GM19025 (cell line): ENCODE measurements at regions not wholly inside any gene's neighbourhood (a gene's known extent, or its start where the extent isn't known, plus 50 kb on each side); places are given as distances from the start of the nearest gene placed in this dataset.
"Not testable (repeated sequence)": the region's sequence is repeated elsewhere in the genome, so short reads cannot be mapped to it uniquely, and the experiment has no call there.

Experiments
- ATAC-seq: cut with Tn5 transposase; IDR thresholded peaks from one replicate; pipeline ENCODE4 v1.9.1; 2021; ENCODE audit warnings: mild to moderate bottlenecking, low read depth, moderate library complexity; ENCODE audit not compliant: unreplicated experiment

DNA sequence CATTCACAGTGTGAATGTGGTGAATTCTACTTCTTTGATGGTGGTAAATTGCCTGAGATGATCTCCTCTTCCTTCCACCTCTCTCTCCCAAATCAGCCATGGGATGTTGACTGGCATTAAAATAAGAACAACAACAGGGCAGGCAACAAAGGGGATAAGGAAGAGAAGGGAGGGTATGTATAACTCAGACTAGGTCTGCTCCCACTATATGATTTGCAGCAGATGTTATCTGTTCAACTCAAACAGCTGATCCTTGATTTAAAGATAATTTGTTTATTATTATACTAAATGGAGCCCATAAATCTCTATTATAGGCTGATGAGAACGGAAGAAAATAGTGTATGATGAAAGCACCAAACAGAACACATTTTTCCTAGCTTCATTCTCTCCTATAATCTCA is 262.0 kb downstream of the BTBD3 start:
- no peak for ATAC-seq

DNA sequence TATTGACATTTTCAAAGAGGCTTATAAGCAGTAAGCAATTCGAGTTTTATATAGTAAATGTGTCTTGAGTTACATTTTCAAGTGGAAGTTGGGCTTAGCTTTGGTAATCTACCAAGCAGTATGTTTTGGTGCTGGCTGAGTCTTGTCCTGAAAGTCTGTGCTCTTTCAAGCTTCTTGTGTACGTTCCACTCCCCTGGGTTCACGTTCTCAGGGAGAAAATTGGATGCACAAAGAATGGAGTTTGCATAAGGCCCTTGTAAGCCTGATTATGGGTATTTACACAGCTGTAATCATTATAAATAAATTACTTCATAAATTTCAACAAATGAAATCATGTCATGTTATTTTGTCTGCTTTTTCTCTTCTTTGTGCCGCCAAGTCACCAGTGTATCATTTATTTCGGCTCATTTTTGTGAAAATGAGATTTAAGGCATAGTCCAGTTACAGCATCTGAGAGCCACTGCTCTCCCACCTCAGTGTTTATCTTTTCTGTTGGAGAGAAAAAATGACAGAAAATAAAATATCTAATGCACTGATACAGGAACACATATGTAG is 262.5 kb downstream of the BTBD3 start:
- ATAC-seq, result no peak

DNA sequence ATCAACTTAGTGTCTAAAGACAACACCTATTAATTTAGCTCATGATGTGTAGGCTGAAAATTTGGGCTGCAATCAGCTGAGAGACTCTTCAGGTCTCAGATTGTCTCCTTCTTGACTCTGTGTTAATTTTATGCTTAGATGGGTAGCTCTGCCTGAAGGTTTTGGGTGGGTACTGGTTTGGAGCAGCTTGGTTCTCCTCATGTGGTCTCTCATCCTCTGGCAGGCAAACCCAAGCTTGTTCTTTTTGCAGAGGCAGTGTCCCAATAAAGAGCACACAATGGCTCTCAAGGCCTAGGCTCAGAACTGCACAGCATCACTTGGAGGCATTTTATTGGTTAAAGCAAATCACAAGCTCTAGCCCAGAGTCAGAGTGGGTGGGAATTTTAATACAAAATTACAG is 280.6 kb downstream of the BTBD3 start:
- ATAC-seq, result no peak

DNA sequence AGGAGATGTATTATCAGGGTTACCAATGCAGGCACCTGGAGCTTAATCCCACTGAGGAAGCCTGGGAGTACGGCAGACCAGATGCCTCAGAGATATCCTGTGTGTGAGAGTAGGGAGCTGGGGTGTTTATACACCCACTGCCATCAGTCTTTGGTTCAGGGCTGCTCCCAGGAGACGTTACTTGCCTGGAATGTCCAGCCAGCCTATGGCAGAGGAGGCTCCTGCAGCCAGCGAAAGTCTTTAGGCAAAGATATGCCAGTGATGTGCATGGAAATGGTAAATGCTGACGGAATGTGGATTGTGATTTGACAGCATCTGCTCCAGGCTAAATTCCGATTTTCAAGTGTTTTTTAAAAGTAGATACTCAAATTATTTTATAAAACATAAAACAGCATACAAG is 282.0 kb downstream of the BTBD3 start:
- ATAC-seq, result no peak

DNA sequence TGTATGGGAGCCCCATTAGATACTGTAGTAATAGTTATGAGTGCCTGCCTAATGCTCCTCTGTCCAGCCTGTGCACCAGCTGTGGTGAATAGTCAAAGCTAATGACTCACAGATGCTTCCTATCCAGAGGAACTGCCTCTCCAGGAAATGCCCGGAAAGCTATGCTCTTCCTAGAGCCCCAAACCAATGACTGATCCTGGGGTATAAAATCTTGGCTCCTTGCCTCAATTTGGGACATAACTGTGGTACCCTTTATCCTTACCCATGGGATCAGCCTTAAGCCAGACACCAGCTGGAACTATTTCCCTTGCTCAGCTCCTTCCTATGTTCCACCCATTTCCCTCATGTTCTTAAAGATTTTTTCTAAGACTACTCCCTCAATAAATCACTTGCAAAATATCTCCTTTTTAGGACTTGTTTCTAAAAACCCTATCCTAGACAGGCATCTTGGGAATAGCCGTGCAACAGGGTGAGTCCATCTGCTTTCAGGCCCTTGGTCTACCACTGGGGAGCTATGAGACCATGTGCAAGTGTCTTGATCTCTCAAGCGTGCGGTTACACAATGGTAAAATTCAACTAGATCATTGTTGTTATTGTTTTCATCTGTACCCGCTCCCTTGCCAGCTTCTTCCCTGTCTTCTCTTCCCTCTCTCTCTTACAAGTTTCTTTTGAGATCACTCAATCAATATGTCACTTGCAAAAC is 283.7 kb downstream of the BTBD3 start:
- no peak for ATAC-seq

DNA sequence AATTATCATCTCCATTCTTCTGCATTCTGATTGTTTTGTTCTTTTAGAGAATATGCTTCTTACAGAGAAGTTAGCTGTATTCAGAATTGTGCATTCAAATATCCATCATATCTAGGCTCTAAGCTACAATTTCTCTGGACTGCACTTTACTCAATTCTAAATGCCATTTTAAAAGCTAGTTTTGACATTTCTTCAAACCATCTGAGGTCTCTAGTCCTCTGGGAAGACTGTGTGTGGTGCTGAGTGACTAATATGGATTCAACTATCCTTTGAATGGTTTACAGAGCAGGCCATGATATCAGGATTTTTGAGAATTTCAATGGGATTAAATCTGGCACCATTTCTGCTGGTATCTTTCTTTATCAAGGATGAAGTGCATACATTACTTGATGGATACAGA is 285.7 kb downstream of the BTBD3 start:
- no peak for ATAC-seq

DNA sequence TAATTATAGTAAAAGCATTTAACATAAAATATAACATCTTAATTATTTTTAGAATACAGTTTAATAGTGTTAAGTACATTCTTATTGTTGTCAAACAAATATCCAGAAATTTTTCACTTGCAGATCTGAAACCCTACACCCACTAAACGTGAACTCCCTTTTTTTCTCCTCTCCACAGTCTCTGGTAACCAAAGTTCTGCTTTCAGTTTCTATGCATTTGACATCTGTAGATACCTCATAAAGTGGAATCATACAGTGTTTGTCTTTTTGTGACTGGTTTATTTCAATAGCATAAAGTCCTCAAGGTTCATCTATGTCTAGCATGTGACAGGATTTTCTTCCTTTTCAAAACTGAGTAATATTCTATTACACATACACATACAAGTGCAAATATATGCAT is 286.3 kb downstream of the BTBD3 start:
- no peak for ATAC-seq

DNA sequence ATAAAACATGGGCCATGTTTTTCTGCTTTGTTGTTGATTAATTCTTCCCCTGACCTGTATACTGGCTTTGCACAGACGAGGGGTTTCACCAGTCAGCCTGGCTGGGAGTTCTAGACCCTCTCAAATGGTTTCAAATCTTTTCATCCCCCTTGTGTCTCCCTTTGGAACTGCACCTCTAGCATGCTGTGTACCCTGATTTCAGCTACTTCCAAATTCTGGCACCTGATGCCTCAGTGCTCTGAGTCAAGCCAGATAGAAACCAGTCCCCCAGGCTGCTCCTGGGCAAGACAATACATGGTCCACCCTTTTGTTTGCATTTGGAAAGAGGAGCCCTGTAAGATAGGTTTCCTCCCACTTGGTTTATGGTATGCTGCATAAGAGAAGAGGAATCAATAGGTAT is 290.2 kb downstream of the BTBD3 start:
- ATAC-seq, result no peak

DNA sequence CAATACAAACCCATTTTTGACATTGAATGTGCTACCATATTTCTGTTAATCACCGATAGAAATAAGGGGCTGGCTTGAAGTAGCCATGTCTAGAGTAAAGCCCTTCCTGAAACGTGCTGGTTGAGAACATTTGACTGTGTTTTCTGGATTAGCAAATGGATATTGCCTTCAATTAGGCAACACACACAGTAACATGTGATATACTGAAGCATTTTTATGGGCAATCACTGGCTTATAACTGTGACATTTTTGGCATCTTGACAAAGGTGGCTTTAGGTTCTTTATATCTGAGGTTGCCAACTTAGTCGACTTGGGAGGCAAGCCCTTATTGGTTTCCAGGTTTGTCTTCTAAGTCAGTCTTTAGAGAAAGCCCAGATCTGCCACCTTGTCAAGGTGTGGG is 292.9 kb downstream of the BTBD3 start:
- ATAC-seq, result no peak

DNA sequence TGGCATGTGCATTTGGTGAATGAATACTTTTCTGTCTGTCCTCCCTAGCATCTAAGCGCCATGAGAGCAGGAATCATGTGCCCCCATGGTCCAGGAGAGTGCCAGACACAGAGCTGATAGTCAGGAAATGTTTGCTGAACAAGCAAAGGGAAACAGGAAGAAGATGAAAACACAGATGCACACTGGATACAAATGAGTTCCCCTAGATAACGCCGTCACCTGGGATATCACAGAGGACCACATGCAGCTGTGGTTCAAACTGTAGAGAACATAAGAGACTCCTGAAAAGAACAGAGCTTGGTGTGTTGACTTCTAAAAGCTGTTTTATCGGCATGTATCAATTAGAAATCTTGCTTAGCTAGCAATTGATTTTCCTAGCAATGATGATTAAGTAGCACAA is 293.7 kb downstream of the BTBD3 start:
- ATAC-seq, result no peak

DNA sequence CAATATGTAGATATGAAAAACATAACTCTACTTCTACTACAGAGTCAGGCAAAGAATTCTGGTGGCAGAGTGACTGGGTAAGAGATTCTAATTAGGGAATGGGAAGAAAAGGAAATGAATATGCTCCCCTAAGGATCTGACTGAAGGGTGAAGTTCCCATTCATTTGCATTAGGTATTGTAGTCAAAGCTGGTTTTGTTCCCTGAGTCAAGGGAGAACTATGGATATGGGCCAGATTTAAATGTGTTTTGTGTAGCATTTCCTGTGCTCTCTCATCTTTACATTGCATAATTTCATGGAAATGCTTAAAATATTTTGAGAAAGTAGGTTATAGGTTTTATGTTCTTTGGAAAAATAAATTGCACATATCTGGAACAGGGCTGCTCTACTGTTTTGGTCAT is 299.7 kb downstream of the BTBD3 start:
- ATAC-seq, result no peak

DNA sequence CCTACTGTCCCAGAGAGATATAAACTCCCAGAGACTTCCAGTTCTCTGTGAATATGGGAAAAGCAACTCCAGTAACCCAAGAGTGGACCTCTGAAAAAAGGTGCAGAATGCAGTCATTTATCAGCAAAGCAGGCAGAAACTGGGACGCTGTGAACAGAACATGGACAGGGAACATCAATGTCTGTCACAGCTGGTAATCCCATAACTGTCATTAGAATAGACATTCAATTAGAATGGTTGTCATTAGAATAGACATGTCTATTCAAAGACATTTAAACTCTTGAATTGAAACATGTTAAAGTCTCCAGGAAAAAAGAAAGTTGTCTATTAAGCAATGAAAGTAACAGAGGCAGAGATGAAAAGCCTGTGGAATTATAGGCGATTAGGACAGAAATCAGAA is 302.1 kb downstream of the BTBD3 start:
- no peak for ATAC-seq

DNA sequence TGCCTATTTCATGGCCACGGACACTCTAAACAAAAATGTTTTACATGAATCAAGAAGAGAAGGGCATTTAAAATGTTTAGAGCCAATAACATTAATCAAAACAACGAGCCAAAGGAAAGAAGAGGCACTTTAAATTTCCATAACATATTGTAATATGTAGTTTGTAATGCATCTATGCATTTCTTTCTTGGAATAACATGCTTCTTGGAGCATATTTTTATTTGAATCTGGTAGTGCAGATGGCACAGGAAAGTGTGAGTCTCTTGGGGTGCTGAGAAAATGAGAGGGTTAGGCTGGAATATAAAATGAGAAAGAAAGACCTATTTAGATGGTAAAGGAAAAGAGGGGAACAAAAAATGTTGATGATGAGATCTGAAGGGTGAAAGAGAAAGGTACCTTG is 305.4 kb downstream of the BTBD3 start:
- ATAC-seq, result no peak

DNA sequence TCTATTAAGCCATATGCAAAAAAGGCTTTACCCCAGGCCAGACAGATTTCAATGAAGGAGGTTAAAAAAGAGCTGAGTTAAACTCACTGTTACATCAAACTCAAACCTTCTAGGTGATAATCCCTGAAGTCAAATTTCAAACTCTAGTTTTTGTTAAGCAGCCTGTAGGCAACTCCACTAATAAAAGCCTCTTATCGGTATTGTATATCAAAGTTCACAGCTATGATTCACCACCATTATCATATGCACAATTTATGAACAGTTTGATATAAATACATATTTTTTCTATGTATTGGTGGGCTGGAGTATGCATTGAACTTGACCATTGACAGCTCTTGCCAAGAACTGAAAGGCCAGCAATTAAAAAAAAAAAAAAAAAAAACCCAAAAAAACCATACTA is 308.2 kb downstream of the BTBD3 start:
- ATAC-seq, result no peak

DNA sequence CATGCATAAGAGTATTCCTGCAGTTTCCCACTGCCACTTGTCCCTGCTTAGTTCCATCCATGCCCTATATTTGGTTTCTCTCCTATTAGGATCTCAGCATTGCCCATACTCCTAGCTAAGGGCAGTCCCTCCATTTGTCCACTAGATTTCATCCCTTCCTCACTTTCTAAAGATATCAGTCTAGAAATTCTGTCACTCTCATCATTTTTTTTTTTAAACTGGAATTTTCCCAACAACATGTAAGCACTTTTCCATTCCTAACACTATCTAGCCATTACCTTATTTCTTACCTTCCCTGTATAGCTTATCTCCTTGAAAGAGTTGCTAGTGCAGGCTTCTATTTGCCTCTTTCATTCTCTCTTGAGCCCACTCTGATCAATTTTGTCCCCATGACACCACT is 312.2 kb downstream of the BTBD3 start:
- ATAC-seq, result no peak

DNA sequence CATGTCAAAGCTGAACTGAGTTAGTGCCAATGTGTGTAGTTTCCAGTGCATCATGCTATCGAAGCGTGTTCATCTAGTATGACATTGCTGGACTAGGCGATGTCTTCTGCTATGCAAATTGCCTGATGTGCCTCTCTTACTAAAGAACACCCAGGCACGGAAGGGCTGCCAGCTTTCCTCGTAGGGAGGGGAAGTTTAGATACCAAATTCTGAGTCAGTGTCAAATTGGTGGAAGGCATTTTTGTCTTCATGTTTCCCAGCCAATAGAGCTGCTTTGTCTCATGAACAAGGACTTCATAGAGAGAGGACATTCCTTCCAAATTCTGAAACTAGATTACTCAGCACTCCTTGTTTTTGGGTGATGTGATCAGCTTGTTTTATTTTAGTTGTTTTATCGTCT is 320.1 kb downstream of the BTBD3 start:
- no peak for ATAC-seq

DNA sequence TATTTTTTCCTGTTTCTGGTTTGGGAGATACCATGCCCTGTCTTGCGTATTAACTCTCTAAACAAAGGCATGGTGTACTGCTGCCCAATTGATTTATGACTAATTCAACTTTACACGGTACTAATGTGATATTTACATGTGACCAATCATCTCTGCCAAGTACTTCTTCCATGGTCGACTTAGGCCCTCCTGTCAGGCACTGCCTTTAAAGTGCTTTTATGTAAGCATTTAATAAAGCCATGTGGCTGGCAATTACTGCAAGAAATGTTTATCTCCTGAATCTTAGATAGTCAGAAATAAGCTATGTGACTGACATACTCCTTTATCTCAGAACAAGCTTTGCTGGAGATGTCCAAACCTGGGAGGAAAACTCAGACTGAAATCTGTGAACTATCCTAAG is 323.4 kb downstream of the BTBD3 start:
- ATAC-seq, result no peak

DNA sequence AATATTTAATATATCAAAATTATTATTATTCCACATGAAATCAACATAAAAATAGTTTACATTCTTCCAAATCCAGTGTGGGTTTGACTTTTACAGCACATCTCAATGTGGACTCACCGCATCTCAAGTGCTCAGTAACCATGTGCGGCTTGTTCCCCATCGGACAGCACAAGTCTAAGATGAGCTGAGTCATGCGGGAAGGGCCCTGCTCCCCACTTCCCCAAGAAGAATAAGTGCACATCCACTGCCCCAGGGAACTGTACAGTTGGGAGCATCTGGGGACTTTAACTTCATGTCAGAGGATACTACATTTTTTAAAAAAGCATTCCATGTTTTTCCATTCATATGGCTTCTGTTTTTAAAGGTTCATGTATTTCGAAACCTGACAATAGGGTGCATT is 325.6 kb downstream of the BTBD3 start:
- no peak for ATAC-seq

DNA sequence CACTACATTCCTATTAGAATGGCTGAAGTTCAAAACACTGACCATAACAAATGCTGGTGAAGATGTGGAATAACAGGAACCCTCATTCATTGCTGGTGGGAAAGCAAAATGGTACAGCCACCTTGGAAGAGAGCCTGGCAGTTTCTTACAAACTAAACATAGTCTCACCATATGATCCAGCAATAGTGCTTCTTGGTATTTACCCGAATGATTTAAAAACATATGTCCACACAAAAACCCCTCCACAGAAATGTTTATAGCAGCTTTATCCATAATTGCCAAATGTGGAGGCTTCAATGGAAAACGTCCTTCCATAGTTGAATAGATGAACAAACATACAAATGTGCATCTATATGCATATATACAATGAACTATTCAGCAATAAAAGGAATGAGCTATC is 330.8 kb downstream of the BTBD3 start:
- no peak for ATAC-seq

DNA sequence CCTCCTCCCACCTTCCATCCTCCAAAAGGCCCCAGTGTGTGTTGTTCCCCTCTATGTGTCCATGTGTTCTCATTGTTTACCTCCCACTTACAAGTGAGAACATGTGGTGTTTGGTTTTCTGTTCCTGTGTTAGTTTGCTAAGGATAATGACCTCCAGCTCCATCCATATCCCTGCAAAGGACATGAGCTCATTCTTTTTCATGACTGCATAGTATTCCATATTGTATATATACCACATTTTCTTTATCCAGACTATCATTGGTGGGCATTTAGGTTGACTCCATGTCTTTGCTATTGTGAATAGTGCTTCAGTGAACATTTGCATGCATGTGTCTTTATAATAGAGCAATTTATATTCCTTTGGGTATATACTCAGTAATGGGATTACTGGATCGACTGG is 333.0 kb downstream of the BTBD3 start:
- ATAC-seq, result not testable (repeated sequence)

DNA sequence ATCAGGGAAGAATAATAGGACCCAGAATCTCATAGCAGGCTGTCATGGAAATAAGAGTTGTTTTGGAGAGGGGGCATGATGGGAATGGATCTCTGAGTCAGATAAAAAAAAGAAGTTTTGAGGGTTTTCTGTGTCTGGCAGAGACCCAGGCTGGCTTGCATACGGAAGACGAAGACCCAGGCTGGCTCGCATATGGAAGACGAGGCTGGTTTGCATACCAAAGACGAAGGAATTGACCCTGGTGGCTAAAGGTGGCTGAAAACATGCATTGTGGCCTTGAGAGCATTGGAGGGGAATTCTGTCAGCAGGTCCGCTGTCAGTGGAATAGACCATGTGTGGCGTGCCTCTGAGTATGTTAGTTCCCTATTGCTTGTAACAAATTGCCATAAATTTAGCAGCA is 335.1 kb downstream of the BTBD3 start:
- no peak for ATAC-seq

DNA sequence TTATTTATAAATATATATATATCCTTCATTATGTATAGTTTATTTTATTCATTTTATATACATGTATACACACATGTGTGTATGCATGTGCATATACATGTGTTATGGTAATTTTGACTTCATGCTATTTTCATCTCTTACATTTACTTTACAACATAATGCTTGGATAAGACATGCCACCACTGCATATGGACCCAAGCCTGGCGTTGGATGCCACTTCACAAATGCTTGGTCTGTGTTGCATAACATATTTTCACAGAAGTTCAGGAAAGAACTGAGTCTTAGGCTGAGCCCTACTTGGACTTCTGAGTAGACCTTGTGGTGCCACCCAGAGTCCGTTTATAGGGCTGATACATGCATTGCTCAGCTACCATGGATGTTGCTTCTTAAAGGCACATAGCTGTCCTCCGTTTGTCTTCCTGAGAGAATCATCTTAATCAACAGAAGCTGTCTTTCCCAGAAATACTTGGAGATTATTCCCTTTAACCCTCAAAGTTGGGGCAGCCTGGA is 337.8 kb downstream of the BTBD3 start:
- no peak for ATAC-seq

DNA sequence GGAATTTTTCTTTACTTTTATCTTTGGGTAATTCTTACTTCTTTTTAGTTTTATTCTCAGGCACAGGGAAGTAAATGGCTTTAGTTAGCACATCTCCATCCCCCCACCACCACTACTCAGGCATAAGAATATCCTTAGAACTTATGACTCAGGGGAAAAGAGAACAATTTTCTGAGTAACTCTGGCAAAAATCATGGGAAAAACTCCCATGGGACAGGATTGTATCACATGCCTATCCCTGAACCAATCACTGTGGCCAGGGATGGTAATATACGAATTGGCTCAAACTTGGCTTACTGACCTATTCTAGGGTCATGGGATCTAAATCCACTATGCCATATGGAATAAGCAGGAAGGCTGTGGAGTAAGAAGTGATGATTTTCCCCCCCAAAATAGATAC is 339.1 kb downstream of the BTBD3 start:
- ATAC-seq, result no peak
